DOHH2 (cell line): ENCODE measurements at regions not wholly inside any gene's neighbourhood (a gene's known extent, or its start where the extent isn't known, plus 50 kb on each side); places are given as distances from the start of the nearest gene placed in this dataset.
A peak's percentile ranks its signal among the peaks of the same experiment; 100 is the strongest.

Experiments
- H3F3A ChIP-seq: fragments of 200-600 bp; sonication (generic), shearing (Covaris generic); 2 replicates; pipeline ENCODE4 v1.6.0; 2016; ENCODE audit warnings: antibody characterized with exemption, mild to moderate bottlenecking; ENCODE audit not compliant: control insufficient read depth, insufficient read depth
- H3K27ac ChIP-seq: fragments of 200-600 bp; sonication (generic); 2 replicates; pipeline ENCODE4 v1.5.1; 2014; ENCODE audit warnings: low read depth, mild to moderate bottlenecking, low read length, moderate library complexity
- H3K27me3 ChIP-seq: fragments of 200-600 bp; sonication (generic); 2 replicates; pipeline ENCODE4 v1.6.1; 2014; ENCODE audit warnings: mild to moderate bottlenecking, low read length, mixed read lengths; ENCODE audit not compliant: control insufficient read depth
- H3K36me3 ChIP-seq: fragments of 200-600 bp; sonication (generic); 2 replicates; pipeline ENCODE4 v1.6.1; 2014; ENCODE audit warnings: mild to moderate bottlenecking, low read length, moderate library complexity, mixed read lengths; ENCODE audit not compliant: control insufficient read depth
- H3K4me1 ChIP-seq: fragments of 200-600 bp; sonication (generic); 2 replicates; pipeline ENCODE4 v1.6.1; 2014; ENCODE audit warnings: mild to moderate bottlenecking, low read length, mixed read lengths; ENCODE audit not compliant: control insufficient read depth
- H3K4me2 ChIP-seq: fragments of 200-600 bp; sonication (generic); 2 replicates; pipeline ENCODE4 v1.6.0; 2014; ENCODE audit warnings: mild to moderate bottlenecking, low read length, moderate library complexity
- H3K4me3 ChIP-seq: fragments of 200-600 bp; sonication (generic); 2 replicates; pipeline ENCODE4 v1.5.1; 2014; ENCODE audit warnings: mild to moderate bottlenecking, low read length, mixed read lengths
- H3K79me2 ChIP-seq: fragments of 200-600 bp; sonication (generic); 2 replicates; pipeline ENCODE4 v1.6.1; 2014; ENCODE audit warnings: mild to moderate bottlenecking, low read length, mixed read lengths; ENCODE audit not compliant: control insufficient read depth
- H3K9me2 ChIP-seq: fragments of 200-600 bp; sonication (generic); replicated peaks from 2 replicates; pipeline ENCODE4 v1.6.1; 2014; ENCODE audit warnings: mild to moderate bottlenecking, low read length, mixed read lengths; ENCODE audit not compliant: control insufficient read depth
- H3K9me3 ChIP-seq: fragments of 200-600 bp; sonication (generic); 2 replicates; pipeline ENCODE4 v1.6.1; 2014; ENCODE audit warnings: antibody characterized with exemption, low read length, mixed read lengths; ENCODE audit not compliant: control insufficient read depth, insufficient read depth
- H4K20me1 ChIP-seq: fragments of 200-600 bp; sonication (generic); 2 replicates; pipeline ENCODE4 v1.6.0; 2014; ENCODE audit warnings: low read depth, mild to moderate bottlenecking, antibody characterized with exemption, low read length, moderate library complexity; ENCODE audit not compliant: control insufficient read depth, insufficient read depth
- EZH2phosphoT487 ChIP-seq: fragments of 200-600 bp; sonication (generic); IDR thresholded peaks from 2 replicates; pipeline ENCODE4 v1.6.1; 2017; ENCODE audit warnings: borderline replicate concordance, mild to moderate bottlenecking, antibody characterized with exemption, low read length, moderate library complexity, mixed read lengths
- TF ChIP-seq, protein P1 (sequence below): fragments of 200-600 bp; sonication (generic); IDR thresholded peaks from one replicate; pipeline ENCODE4 v1.5.1; 2014; ENCODE audit warnings: antibody characterized with exemption, mild to moderate bottlenecking, low read depth, low read length; ENCODE audit not compliant: poor library complexity, severe bottlenecking

DNA sequence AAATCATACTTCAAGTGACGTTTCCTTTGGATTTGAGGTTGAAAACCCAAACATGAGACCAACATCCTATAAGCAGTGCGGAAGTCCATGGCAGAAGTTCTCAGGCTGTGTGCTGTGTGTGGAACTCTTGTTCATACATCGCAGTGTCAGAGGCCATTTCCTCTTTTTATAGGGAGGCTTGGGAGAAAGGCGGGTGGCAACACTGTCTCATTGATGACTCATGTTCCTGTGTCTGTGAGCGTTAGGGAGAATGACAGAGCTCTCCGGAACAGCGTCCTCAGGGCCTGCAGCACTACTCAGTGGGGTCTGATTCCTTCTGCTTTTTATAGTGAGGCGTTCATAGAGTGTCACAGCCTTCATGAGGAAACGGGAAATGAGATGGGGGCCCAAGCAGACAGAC lies 98.8 kb upstream of the BASP1 start:
- H3K79me2 ChIP-seq: no peaks in the 10 kb centered on the region
- H3K9me3 ChIP-seq: no peaks in the 10 kb centered on the region
- no peaks in the 10 kb centered on the region for H4K20me1 ChIP-seq
- peaks cover 22% of the 10 kb centered on the region for H3K4me1 ChIP-seq
- no peak for TF ChIP-seq EZH2phosphoT487
- TF ChIP-seq, protein P1, sequence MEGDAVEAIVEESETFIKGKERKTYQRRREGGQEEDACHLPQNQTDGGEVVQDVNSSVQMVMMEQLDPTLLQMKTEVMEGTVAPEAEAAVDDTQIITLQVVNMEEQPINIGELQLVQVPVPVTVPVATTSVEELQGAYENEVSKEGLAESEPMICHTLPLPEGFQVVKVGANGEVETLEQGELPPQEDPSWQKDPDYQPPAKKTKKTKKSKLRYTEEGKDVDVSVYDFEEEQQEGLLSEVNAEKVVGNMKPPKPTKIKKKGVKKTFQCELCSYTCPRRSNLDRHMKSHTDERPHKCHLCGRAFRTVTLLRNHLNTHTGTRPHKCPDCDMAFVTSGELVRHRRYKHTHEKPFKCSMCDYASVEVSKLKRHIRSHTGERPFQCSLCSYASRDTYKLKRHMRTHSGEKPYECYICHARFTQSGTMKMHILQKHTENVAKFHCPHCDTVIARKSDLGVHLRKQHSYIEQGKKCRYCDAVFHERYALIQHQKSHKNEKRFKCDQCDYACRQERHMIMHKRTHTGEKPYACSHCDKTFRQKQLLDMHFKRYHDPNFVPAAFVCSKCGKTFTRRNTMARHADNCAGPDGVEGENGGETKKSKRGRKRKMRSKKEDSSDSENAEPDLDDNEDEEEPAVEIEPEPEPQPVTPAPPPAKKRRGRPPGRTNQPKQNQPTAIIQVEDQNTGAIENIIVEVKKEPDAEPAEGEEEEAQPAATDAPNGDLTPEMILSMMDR: no peak
- peak overlapping the region; percentile 22; the same call in 1 of the 2 replicates for H3K27ac ChIP-seq
- peak overlapping the region; percentile 40 for H3K4me2 ChIP-seq
- H3F3A ChIP-seq: no peaks in the 10 kb centered on the region
- no peaks in the 10 kb centered on the region for H3K36me3 ChIP-seq
- H3K9me2 ChIP-seq: no peaks in the 10 kb centered on the region
- no peaks in the 10 kb centered on the region for H3K27me3 ChIP-seq
- H3K4me3 ChIP-seq: no peak overlapping the region; the same call in 1 of the 2 replicates

DNA sequence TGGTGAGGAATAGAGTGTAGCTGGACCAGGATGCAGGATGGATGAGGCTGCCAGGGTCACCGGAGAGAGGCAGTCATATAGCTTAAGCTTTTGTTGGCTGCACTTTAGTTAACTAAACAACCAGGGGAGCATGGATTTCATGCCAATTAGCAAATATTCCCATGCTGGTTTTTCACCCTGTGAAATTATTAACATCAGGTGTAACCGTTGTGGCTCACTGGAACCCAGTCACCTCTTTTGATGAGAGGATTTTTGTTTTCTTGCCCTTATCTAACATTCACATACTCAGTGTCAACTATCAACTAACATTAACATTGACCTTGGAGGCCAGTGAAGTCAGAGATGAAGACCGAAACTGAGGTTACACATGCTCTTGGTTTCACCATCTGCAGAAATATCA lies 97.2 kb upstream of the BASP1 start:
- Histone ChIP-seq H3K9me3 (no peaks in the 10 kb centered on the region), H3K4me1 (peaks cover 22% of the 10 kb centered on the region), H3K79me2 (no peaks in the 10 kb centered on the region), H3K36me3 (no peaks in the 10 kb centered on the region), H3K4me3 (no peak overlapping the region), H3K4me2 (no peak overlapping the region), H3K9me2 (no peaks in the 10 kb centered on the region), H3K27me3 (no peaks in the 10 kb centered on the region), H3F3A (no peaks in the 10 kb centered on the region), H3K27ac (no peak overlapping the region), H4K20me1 (no peaks in the 10 kb centered on the region)
- TF ChIP-seq, protein P1: no peak
- TF ChIP-seq EZH2phosphoT487: no peak

DNA sequence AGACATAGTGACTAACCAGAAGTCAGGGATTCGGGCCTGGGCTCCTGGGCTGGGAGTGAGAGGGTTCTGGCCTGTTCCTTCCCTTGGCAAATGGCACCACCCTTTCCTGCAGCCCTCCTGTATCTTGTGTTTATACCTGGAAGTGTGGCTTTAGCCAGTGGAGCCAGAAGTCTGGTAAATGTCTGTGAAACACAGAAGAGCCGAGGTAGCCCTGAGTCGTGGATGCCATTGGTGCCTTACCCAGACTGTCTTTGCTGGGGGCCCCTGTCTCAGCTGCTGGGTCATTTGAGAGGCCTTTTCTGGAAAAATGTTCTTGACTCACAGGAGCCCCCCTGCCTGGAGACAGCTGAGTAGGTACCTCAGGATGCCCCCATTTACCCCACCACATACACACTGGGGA lies 95.7 kb upstream of the BASP1 start:
- H3K4me1 ChIP-seq: peaks cover 22% of the 10 kb centered on the region
- no peaks in the 10 kb centered on the region for H3F3A ChIP-seq
- no peaks in the 10 kb centered on the region for H3K27me3 ChIP-seq
- no peak overlapping the region for H3K4me3 ChIP-seq
- H4K20me1 ChIP-seq: no peaks in the 10 kb centered on the region
- no peak overlapping the region for H3K27ac ChIP-seq
- H3K9me3 ChIP-seq: no peaks in the 10 kb centered on the region
- no peaks in the 10 kb centered on the region for H3K36me3 ChIP-seq
- TF ChIP-seq, protein P1: no peak
- TF ChIP-seq EZH2phosphoT487: no peak
- H3K4me2 ChIP-seq: no peak overlapping the region
- H3K79me2 ChIP-seq: no peaks in the 10 kb centered on the region
- H3K9me2 ChIP-seq: no peaks in the 10 kb centered on the region
